H1 (cell line): ENCODE measurements at regions not wholly inside any gene's neighbourhood (a gene's known extent, or its start where the extent isn't known, plus 50 kb on each side); places are given as distances from the start of the nearest gene placed in this dataset.

ENCODE experiments used
- FOSL1 ChIP-seq: IDR thresholded peaks from 2 replicates; pipeline ENCODE4 v1.6.1; 2011; ENCODE audit warnings: mild to moderate bottlenecking, low read depth, low read length, moderate library complexity; ENCODE audit not compliant: insufficient read depth
- GABPA ChIP-seq: IDR thresholded peaks from 2 replicates; pipeline ENCODE4 v1.6.1; 2011; ENCODE audit warnings: mild to moderate bottlenecking, low read length, moderate library complexity, borderline replicate concordance; ENCODE audit not compliant: insufficient read depth
- KDM1A ChIP-seq: fragments of 200-600, 300-600 bp; sonication (generic); IDR thresholded peaks from 2 replicates; pipeline ENCODE4 v1.7.1; 2016; ENCODE audit warnings: mild to moderate bottlenecking, low read length, borderline replicate concordance
- POLR2A ChIP-seq, 2 experiments: IDR thresholded peaks; 1 replicate in 1 of 2; 2 replicates in 1 of 2; pipeline ENCODE4 v1.6.1; 2011; ENCODE audit warnings: low read depth in 2 of 2, low read length in 2 of 2, mild to moderate bottlenecking in 2 of 2; ENCODE audit errors: control extremely low read depth in 1 of 2
- POLR2AphosphoS5 ChIP-seq: IDR thresholded peaks from 2 replicates; pipeline ENCODE4 v1.6.1; 2011; ENCODE audit warnings: low read depth, low read length
- RAD21 ChIP-seq, 2 experiments: IDR thresholded peaks in 1 of 2; conservative IDR thresholded peaks in 1 of 2; 2 replicates each; pipeline ENCODE4 v1.6.1; 2011; ENCODE audit warnings: low read depth in 2 of 2, low read length in 2 of 2, improper control_type of control experiment in 1 of 2, inconsistent platforms in 1 of 2, mild to moderate bottlenecking in 1 of 2, moderate library complexity in 1 of 2
- SP1 ChIP-seq: IDR thresholded peaks from 2 replicates; pipeline ENCODE4 v1.6.1; 2011; ENCODE audit warnings: low read depth, low read length
- SUZ12 ChIP-seq: fragments of 200-600 bp; sonication (generic); IDR thresholded peaks from 2 replicates; pipeline ENCODE4 v1.6.1; 2012; ENCODE audit warnings: mild to moderate bottlenecking, inconsistent platforms, low read length, moderate library complexity, mixed read lengths
- USF2 ChIP-seq: IDR thresholded peaks from 2 replicates; pipeline ENCODE4 v1.6.1; 2011; ENCODE audit warnings: low read length, improper control_type of control experiment
- YY1 ChIP-seq: IDR thresholded peaks from 2 replicates; pipeline ENCODE4 v1.6.1; 2011; ENCODE audit warnings: low read depth, mild to moderate bottlenecking, low read length
- ZNF274 ChIP-seq: IDR thresholded peaks from 2 replicates; pipeline ENCODE4 v1.7.0; 2012; ENCODE audit warnings: low read length, borderline replicate concordance; ENCODE audit errors: extremely low read depth
- TF ChIP-seq, protein P1 (sequence below), 3 experiments: IDR thresholded peaks; 1 replicate in 2 of 3; 2 replicates in 1 of 3; pipeline versions ENCODE4 v1.5.1 to v1.6.1; 2011; ENCODE audit warnings: low read length in 3 of 3, mild to moderate bottlenecking in 3 of 3, inconsistent platforms in 2 of 3, low read depth in 1 of 3, moderate library complexity in 1 of 3; ENCODE audit not compliant: insufficient read depth in 1 of 3; ENCODE audit errors: control extremely low read depth in 1 of 3

DNA sequence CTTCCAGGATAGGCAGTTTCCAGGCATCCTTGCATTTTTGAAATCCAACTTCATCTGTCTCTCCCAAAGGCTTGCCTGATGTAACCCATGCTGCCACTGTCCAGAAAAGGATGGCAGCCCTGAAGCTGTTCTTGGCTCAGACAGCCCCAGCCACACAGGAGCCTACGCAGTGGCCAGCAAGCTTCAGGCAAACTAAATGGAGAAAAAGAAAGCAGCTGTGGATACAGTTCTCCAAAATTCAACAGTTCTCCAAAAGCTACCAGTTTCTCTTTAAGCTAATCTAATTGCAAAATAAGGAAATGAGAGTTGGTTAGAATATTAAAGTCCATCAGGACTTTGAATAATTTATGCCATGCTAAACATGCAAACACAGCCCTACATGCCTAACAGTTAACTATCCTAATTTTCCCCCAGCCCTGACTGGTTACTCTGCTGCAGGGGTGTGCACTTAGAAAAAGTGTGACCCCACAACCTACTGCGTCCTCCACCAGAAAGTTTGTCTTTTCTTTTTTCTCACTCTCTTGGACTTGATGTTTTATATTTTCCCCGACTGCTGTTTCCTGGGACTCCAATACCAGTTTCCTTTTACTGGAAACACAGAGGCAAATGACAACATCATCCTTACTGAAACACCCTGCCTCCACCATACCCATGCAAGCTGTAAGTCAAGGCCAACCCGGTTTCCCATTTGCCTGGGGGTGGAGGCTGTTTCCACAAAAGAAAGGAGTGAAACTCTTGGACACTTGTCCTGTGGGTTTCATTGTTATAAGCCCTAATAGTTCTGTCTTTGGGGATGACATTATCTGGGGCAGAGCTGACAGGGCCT is 69.1 kb upstream of the OR5AN1 start:
- TF ChIP-seq, protein P1, sequence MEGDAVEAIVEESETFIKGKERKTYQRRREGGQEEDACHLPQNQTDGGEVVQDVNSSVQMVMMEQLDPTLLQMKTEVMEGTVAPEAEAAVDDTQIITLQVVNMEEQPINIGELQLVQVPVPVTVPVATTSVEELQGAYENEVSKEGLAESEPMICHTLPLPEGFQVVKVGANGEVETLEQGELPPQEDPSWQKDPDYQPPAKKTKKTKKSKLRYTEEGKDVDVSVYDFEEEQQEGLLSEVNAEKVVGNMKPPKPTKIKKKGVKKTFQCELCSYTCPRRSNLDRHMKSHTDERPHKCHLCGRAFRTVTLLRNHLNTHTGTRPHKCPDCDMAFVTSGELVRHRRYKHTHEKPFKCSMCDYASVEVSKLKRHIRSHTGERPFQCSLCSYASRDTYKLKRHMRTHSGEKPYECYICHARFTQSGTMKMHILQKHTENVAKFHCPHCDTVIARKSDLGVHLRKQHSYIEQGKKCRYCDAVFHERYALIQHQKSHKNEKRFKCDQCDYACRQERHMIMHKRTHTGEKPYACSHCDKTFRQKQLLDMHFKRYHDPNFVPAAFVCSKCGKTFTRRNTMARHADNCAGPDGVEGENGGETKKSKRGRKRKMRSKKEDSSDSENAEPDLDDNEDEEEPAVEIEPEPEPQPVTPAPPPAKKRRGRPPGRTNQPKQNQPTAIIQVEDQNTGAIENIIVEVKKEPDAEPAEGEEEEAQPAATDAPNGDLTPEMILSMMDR (IDR thresholded peaks at IDR 0.05; ENCODE audit: control extremely low read depth in 1 of 3, insufficient read depth in 1 of 3, low read depth in 1 of 3, low read length in 3 of 3): no peak
- no peak for TF ChIP-seq SP1
- no peak for TF ChIP-seq RAD21 (IDR thresholded peaks at IDR 0.05 in 1 of 2, conservative IDR thresholded peaks at IDR 0.05 in 1 of 2; ENCODE audit: low read depth in 2 of 2, low read length in 2 of 2)
- TF ChIP-seq GABPA: no peak
- no peak for TF ChIP-seq POLR2AphosphoS5
- no peak for TF ChIP-seq FOSL1
- no peak for TF ChIP-seq YY1
- TF ChIP-seq ZNF274: no peak
- TF ChIP-seq KDM1A: no peak
- no peak for TF ChIP-seq POLR2A (IDR thresholded peaks at IDR 0.05; ENCODE audit: control extremely low read depth in 1 of 2, low read depth in 2 of 2, low read length in 2 of 2)
- TF ChIP-seq USF2: no peak
- TF ChIP-seq SUZ12: no peak
